IMR-90 (cell line): ENCODE measurements at regions not wholly inside any gene's neighbourhood (a gene's known extent, or its start where the extent isn't known, plus 50 kb on each side); places are given as distances from the start of the nearest gene placed in this dataset.

Source experiments
- ATAC-seq: fragments of 200-7000 bp; cut with Tn5 transposase; 2 replicates; pipeline ENCODE4 v1.9.1; 2020; ENCODE audit warnings: low read depth, mild to moderate bottlenecking, moderate library complexity
- BruUV-seq: library from RNA; stranded (reverse); fragments of 400-500 nt; replicated peaks from 2 replicates; lab custom pipeline; 2021; lab: Mats Ljungman, UMichigan
- CTCF ChIA-PET: fragments of 300-600 bp; formaldehyde crosslinking; extraction: SDS; loops from one replicate; lab custom pipeline; 2021; ENCODE audit warnings: antibody characterized with exemption; lab: Yijun Ruan, JAX
- POLR2A ChIA-PET: fragments of 300-600 bp; sonication (Branson Sonifier 250); formaldehyde crosslinking; loops from one replicate; lab custom pipeline; 2022; ENCODE audit warnings: antibody characterized with exemption; ENCODE audit not compliant: unreplicated experiment; lab: Charles Lee
- DNase-seq: peaks from one replicate; pipeline ENCODE4 v3.0.0; 2013
- H2AFZ ChIP-seq: replicated peaks from 2 replicates; pipeline ENCODE3; 2013; ENCODE audit warnings: low read length, mild to moderate bottlenecking; ENCODE audit not compliant: poor library complexity
- H2AK5ac ChIP-seq: 2 replicates; pipeline ENCODE4 v1.6.1; 2013; ENCODE audit warnings: low read depth, low read length, inconsistent platforms
- H2AK9ac ChIP-seq: replicated peaks from 2 replicates; pipeline ENCODE3; 2013; ENCODE audit warnings: mild to moderate bottlenecking, low read depth, low read length, moderate library complexity; ENCODE audit not compliant: poor library complexity
- H2BK120ac ChIP-seq: 2 replicates; pipeline ENCODE4 v1.6.1; 2013; ENCODE audit warnings: low read depth, low read length, inconsistent platforms
- H2BK15ac ChIP-seq: 3 replicates; pipeline ENCODE4 v1.6.1; 2013; ENCODE audit warnings: low read depth, low read length, inconsistent platforms
- H2BK20ac ChIP-seq: 2 replicates; pipeline ENCODE4 v1.6.1; 2013; ENCODE audit warnings: low read depth, mild to moderate bottlenecking, inconsistent platforms, low read length, moderate library complexity
- H2BK5ac ChIP-seq: 2 replicates; pipeline ENCODE4 v1.6.1; 2013; ENCODE audit warnings: mild to moderate bottlenecking, low read depth, low read length, inconsistent platforms; ENCODE audit not compliant: poor library complexity, severe bottlenecking
- H3K14ac ChIP-seq: replicated peaks from 2 replicates; pipeline ENCODE4 v1.6.1; 2013; ENCODE audit warnings: low read depth, low read length, inconsistent platforms
- H3K18ac ChIP-seq: 2 replicates; pipeline ENCODE4 v1.6.1; 2013; ENCODE audit warnings: low read depth, low read length, control low read depth
- H3K23ac ChIP-seq: 2 replicates; pipeline ENCODE4 v1.6.1; 2013; ENCODE audit warnings: low read depth, low read length, inconsistent platforms
- H3K27ac ChIP-seq: 2 replicates; pipeline ENCODE4 v1.5.1; 2013; ENCODE audit warnings: mild to moderate bottlenecking, control low read depth, low read length; ENCODE audit not compliant: insufficient read depth
- H3K27me3 ChIP-seq: 2 replicates; pipeline ENCODE4 v1.6.1; 2013; ENCODE audit warnings: low read length; ENCODE audit not compliant: control insufficient read depth, insufficient read depth
- H3K36me3 ChIP-seq: 2 replicates; pipeline ENCODE4 v1.6.1; 2013; ENCODE audit warnings: low read length, mixed read lengths; ENCODE audit not compliant: control insufficient read depth, insufficient read depth
- H3K4ac ChIP-seq: 2 replicates; pipeline ENCODE4 v1.6.1; 2013; ENCODE audit warnings: low read depth, low read length, inconsistent platforms
- H3K4me1 ChIP-seq: 2 replicates; pipeline ENCODE4 v1.6.1; 2013; ENCODE audit warnings: low read length, mixed read lengths; ENCODE audit not compliant: control insufficient read depth, insufficient read depth
- H3K4me2 ChIP-seq: 2 replicates; pipeline ENCODE4 v1.6.1; 2013; ENCODE audit warnings: low read depth, mild to moderate bottlenecking, control low read depth, low read length, moderate library complexity
- H3K4me3 ChIP-seq: 2 replicates; pipeline ENCODE4 v1.5.1; 2013; ENCODE audit warnings: low read depth, mild to moderate bottlenecking, control low read depth, low read length, moderate library complexity; ENCODE audit not compliant: insufficient read depth
- H3K56ac ChIP-seq: 2 replicates; pipeline ENCODE4 v1.6.1; 2013; ENCODE audit warnings: low read length, inconsistent platforms; ENCODE audit not compliant: insufficient read depth; ENCODE audit errors: extremely low read depth
- H3K79me1 ChIP-seq, 2 experiments: 2 replicates each; pipeline ENCODE4 v1.6.1; 2013; ENCODE audit warnings: low read length in 2 of 2, inconsistent platforms in 1 of 2, low read depth in 1 of 2
- H3K9ac ChIP-seq: 2 replicates; pipeline ENCODE4 v1.6.1; 2013; ENCODE audit warnings: low read depth, low read length, control low read depth
- H3K9me1 ChIP-seq: 2 replicates; pipeline ENCODE4 v1.6.1; 2013; ENCODE audit warnings: low read length, inconsistent platforms; ENCODE audit not compliant: insufficient read depth
- H3K9me3 ChIP-seq: 2 replicates; pipeline ENCODE4 v1.6.1; 2013; ENCODE audit warnings: low read length; ENCODE audit not compliant: control insufficient read depth, insufficient read depth
- H4K20me1 ChIP-seq: 2 replicates; pipeline ENCODE4 v1.6.1; 2013; ENCODE audit warnings: low read length, inconsistent platforms; ENCODE audit not compliant: insufficient read depth
- H4K5ac ChIP-seq: 2 replicates; pipeline ENCODE4 v1.6.1; 2013; ENCODE audit warnings: mild to moderate bottlenecking, low read depth, low read length, control low read depth
- H4K8ac ChIP-seq, 2 experiments: 2 replicates each; pipeline ENCODE4 v1.6.1; 2013; ENCODE audit warnings: low read depth in 2 of 2, low read length in 2 of 2, control low read depth in 1 of 2, inconsistent platforms in 1 of 2
- H4K91ac ChIP-seq: 2 replicates; pipeline ENCODE4 v1.6.1; 2013; ENCODE audit warnings: low read depth, low read length, inconsistent platforms; ENCODE audit not compliant: insufficient read depth
- BHLHE40 ChIP-seq: fragments of 150-350 bp; IDR thresholded peaks from 2 replicates; pipeline ENCODE4 v1.6.1; 2016; ENCODE audit warnings: mild to moderate bottlenecking, low read depth, low read length
- CTCF ChIP-seq: conservative IDR thresholded peaks from 2 replicates; pipeline ENCODE4 v1.5.1; 2012; ENCODE audit warnings: mild to moderate bottlenecking, low read depth, low read length, improper control_type of control experiment
- FOS ChIP-seq: fragments of 150-350 bp; IDR thresholded peaks from 2 replicates; pipeline ENCODE4 v1.6.1; 2016; ENCODE audit warnings: low read depth, low read length
- NFE2L2 ChIP-seq: fragments of 150-350 bp; IDR thresholded peaks from 2 replicates; pipeline ENCODE4 v1.6.1; 2016; ENCODE audit warnings: low read depth, mild to moderate bottlenecking, low read length
- POLR2A ChIP-seq: IDR thresholded peaks from 2 replicates; pipeline ENCODE4 v1.6.1; 2012; ENCODE audit warnings: mild to moderate bottlenecking, low read depth, low read length
- SMC3 ChIP-seq: fragments of 150-350 bp; IDR thresholded peaks from 2 replicates; pipeline ENCODE4 v1.6.1; 2016; ENCODE audit warnings: low read depth, mild to moderate bottlenecking, antibody characterized with exemption, low read length, moderate library complexity
- WGBS, 2 experiments: methylation state at CpG; one replicate each; pipeline versions ENCODE4 v1.1.5 to v1.1.7; 2013; ENCODE audit warnings: missing lambda C conversion rate in 2 of 2; ENCODE audit not compliant: insufficient read length in 1 of 2; ENCODE audit errors: extremely low coverage in 2 of 2; 5-methylcytosine and 5-hydroxymethylcytosine counted together
- dilution Hi-C: fragments of 300-500 bp; cut with HindIII; formaldehyde crosslinking; loops from one replicate; pipeline ENCODE4 v1.14.3; 2018; ENCODE audit warnings: low sequenced_read_pairs; ENCODE audit not compliant: unreplicated experiment
- in situ Hi-C: fragments of 300-500 bp; cut with MboI; formaldehyde crosslinking; loops from 3 replicates; pipeline ENCODE4 v1.14.3; 2019; ENCODE audit warnings: low sequenced_read_pairs, inconsistent platforms, mixed read lengths
- intact Hi-C: fragments of 100-400 bp; cut with micrococcal nuclease; formaldehyde crosslinking; loops from 2 replicates; pipeline ENCODE4 v1.10.0; 2022

GRCh38 chr9:117938086-117938485 is 233.9 kb downstream of the TLR4 start:
- dilution Hi-C loops (no loop called here), in situ Hi-C loops (no loop called here), intact Hi-C loops (no loop called here)
- Histone ChIP-seq H3K27me3 (no peaks in the 10 kb centered on the region), H4K91ac (no peak overlapping the region), H2BK20ac (no peak overlapping the region), H3K4me3 (no peak overlapping the region), H2BK15ac (no peak overlapping the region), H3K27ac (no peak overlapping the region), H3K9me3 (no peaks in the 10 kb centered on the region), H3K9ac (no peak overlapping the region), H3K4ac (no peak overlapping the region), H3K36me3 (no peaks in the 10 kb centered on the region), H3K56ac (no peak overlapping the region), H3K4me2 (no peak overlapping the region), H3K14ac (no peak overlapping the region), H2BK120ac (no peak overlapping the region), H2AK9ac (no peak overlapping the region), H2BK5ac (no peak overlapping the region), H3K18ac (no peak overlapping the region), H3K23ac (no peak overlapping the region), H4K20me1 (no peaks in the 10 kb centered on the region), H3K79me1 (no peaks in the 10 kb centered on the region), H4K5ac (no peak overlapping the region), H3K4me1 (no peaks in the 10 kb centered on the region), H2AK5ac (no peak overlapping the region), H4K8ac (no peak overlapping the region), H3K9me1 (no peaks in the 10 kb centered on the region), H2AFZ (no peak overlapping the region)
- ChIA-PET CTCF (no interaction called here), POLR2A (no interaction called here)
- no peak for DNase-seq
- no TSS peak for BruUV-seq
- no peak for TF ChIP-seq FOS
- TF ChIP-seq SMC3 = no peak
- no peak for TF ChIP-seq POLR2A
- no peak for TF ChIP-seq CTCF
- no peak for TF ChIP-seq NFE2L2
- TF ChIP-seq BHLHE40 = no peak
- no peak for ATAC-seq
- no CpG with 5 or more reads among the region's 2 CpGs for WGBS, 2 experiments
